ENCODE measurements at regions not wholly inside any gene's neighbourhood (a gene's known extent, or its start where the extent isn't known, plus 50 kb on each side); places are given as distances from the start of the nearest gene placed in this dataset.
"Not testable (repeated sequence)": the region's sequence is repeated elsewhere in the genome, so short reads cannot be mapped to it uniquely, and the experiment has no call there.

GRCh38 chr10:130515670-130516069, 379.5 kb downstream of the GLRX3 start:
- no peak for DNase-seq

GRCh38 chr10:130516141-130516735, 380.0 kb downstream of the GLRX3 start:
- no peak for DNase-seq

GRCh38 chr10:130518921-130519320, 382.7 kb downstream of the GLRX3 start:
- DNase-seq, result not testable (repeated sequence)

- DNase-seq, result no peak
Observed at GRCh38 chr10:130519791-130520190, 383.6 kb downstream of the GLRX3 start.

- DNase-seq, result no peak
Observed at GRCh38 chr10:130531312-130531711, 395.1 kb downstream of the GLRX3 start.

GRCh38 chr10:130541090-130541489, 404.9 kb downstream of the GLRX3 start:
- DNase-seq, result no peak

GRCh38 chr10:130542761-130543160, 406.6 kb downstream of the GLRX3 start:
- no peak for DNase-seq

GRCh38 chr10:130543794-130544193, 407.6 kb downstream of the GLRX3 start:
- DNase-seq, result no peak

- DNase-seq, result no peak
Observed at GRCh38 chr10:130545122-130545521, 408.9 kb downstream of the GLRX3 start.

- DNase-seq, result no peak
Observed at GRCh38 chr10:130545697-130546096, 409.5 kb downstream of the GLRX3 start.

- DNase-seq, result no peak
Observed at GRCh38 chr10:130546841-130547240, 410.6 kb downstream of the GLRX3 start.

GRCh38 chr10:130547368-130547767, 411.2 kb downstream of the GLRX3 start:
- DNase-seq, result no peak

GRCh38 chr10:130550952-130551674, 414.9 kb downstream of the GLRX3 start:
- no peak for DNase-seq

- DNase-seq, result no peak
Observed at GRCh38 chr10:130551676-130552075, 415.5 kb downstream of the GLRX3 start.

- DNase-seq, result no peak
Observed at GRCh38 chr10:130553826-130554225, 417.6 kb downstream of the GLRX3 start.

- DNase-seq, result no peak
Observed at GRCh38 chr10:130554701-130555410, 418.7 kb downstream of the GLRX3 start.

- no peak for DNase-seq
Observed at GRCh38 chr10:130555411-130555750, 419.2 kb downstream of the GLRX3 start.

- no peak for DNase-seq
Observed at GRCh38 chr10:130557181-130557845, 421.1 kb downstream of the GLRX3 start.

GRCh38 chr10:130558746-130559546, 422.8 kb downstream of the GLRX3 start:
- no peak for DNase-seq

- no peak for DNase-seq
Observed at GRCh38 chr10:130559547-130559880, 423.3 kb downstream of the GLRX3 start.

GRCh38 chr10:130560116-130560515, 423.9 kb downstream of the GLRX3 start:
- no peak for DNase-seq

GRCh38 chr10:130560573-130560972, 424.4 kb downstream of the GLRX3 start:
- no peak for DNase-seq

GRCh38 chr10:130561681-130562080, 425.5 kb downstream of the GLRX3 start:
- DNase-seq, result no peak
